Progenitor cell of endocrine pancreas (in vitro differentiated cells): ENCODE measurements at regions not wholly inside any gene's neighbourhood (a gene's known extent, or its start where the extent isn't known, plus 50 kb on each side); places are given as distances from the start of the nearest gene placed in this dataset.
A peak's percentile ranks its signal among the peaks of the same experiment; 100 is the strongest.

Experiments
- DNase-seq: peaks from one replicate; pipeline ENCODE4 v3.0.0; 2021; ENCODE audit warnings: low spot score; ENCODE audit not compliant: unreplicated experiment
- H3K27ac Mint-ChIP-seq: 2 replicates; pipeline ENCODE4 v1.8.0; 2021; ENCODE audit warnings: mild to moderate bottlenecking, moderate library complexity, mixed read lengths
- H3K27me3 Mint-ChIP-seq: 2 replicates; pipeline ENCODE4 v1.8.0; 2021; ENCODE audit warnings: mixed read lengths
- H3K36me3 Mint-ChIP-seq: 2 replicates; pipeline ENCODE4 v1.8.0; 2022; ENCODE audit warnings: mixed read lengths; ENCODE audit not compliant: insufficient read depth
- H3K4me1 Mint-ChIP-seq: 2 replicates; pipeline ENCODE4 v1.8.0; 2021; ENCODE audit warnings: low read depth, mixed read lengths
- H3K4me3 Mint-ChIP-seq: 2 replicates; pipeline ENCODE4 v1.8.0; 2021; ENCODE audit warnings: low read depth, mild to moderate bottlenecking, moderate library complexity, mixed read lengths
- H3K9me3 Mint-ChIP-seq: 2 replicates; pipeline ENCODE4 v1.8.0; 2021; ENCODE audit warnings: low read depth, mixed read lengths
- TF ChIP-seq, protein P1 (sequence below): fragments of 200-600 bp; sonication (generic); IDR thresholded peaks from one replicate; pipeline ENCODE4 v1.5.0; 2021; ENCODE audit warnings: antibody characterized with exemption, mild to moderate bottlenecking; ENCODE audit not compliant: unreplicated experiment

DNA sequence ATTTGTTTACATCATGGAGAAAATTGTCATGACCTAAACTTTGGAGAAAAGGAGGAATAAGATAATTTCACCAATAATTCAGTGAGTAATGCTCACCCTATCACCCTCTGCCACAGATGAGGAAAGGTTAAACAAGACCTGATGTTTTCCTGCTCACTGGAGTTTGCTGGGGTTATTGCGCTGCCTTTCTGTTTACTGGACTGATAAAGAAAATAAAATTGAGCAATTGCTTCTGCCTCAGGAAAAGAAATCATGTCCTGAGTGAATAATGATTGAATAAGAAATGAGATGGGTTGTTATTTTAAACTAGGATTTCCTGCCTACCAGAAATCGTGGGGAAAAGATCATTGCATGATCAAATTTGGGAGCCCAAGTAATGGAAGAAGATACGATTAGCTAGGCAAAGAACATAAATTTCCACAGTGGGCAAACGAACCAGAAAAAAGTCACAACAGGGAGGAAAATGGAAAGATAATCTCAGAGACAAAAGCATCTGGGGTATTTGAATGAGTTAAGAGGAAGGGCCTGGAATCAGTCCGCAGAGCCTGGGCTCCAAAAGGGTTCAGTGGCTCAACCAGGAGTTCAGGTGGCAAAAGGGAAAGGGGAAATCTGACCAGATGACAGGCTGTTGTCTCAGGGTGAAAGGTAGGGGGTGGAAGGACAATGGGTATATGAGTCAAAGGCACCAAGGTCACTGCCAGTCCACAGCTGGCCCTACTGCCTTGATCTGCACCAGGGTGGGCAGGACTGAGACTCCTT, 146.8 kb downstream of the FAM43A start:
- no peak for DNase-seq
- no peak overlapping the region for H3K27ac Mint-ChIP-seq
- no peaks in the 10 kb centered on the region for H3K4me1 Mint-ChIP-seq
- peaks cover 16% of the 10 kb centered on the region for H3K27me3 Mint-ChIP-seq
- TF ChIP-seq, protein P1, sequence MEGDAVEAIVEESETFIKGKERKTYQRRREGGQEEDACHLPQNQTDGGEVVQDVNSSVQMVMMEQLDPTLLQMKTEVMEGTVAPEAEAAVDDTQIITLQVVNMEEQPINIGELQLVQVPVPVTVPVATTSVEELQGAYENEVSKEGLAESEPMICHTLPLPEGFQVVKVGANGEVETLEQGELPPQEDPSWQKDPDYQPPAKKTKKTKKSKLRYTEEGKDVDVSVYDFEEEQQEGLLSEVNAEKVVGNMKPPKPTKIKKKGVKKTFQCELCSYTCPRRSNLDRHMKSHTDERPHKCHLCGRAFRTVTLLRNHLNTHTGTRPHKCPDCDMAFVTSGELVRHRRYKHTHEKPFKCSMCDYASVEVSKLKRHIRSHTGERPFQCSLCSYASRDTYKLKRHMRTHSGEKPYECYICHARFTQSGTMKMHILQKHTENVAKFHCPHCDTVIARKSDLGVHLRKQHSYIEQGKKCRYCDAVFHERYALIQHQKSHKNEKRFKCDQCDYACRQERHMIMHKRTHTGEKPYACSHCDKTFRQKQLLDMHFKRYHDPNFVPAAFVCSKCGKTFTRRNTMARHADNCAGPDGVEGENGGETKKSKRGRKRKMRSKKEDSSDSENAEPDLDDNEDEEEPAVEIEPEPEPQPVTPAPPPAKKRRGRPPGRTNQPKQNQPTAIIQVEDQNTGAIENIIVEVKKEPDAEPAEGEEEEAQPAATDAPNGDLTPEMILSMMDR = no peak
- no peak overlapping the region for H3K4me3 Mint-ChIP-seq
- no peaks in the 10 kb centered on the region for H3K36me3 Mint-ChIP-seq
- H3K9me3 Mint-ChIP-seq = no peaks in the 10 kb centered on the region

DNA sequence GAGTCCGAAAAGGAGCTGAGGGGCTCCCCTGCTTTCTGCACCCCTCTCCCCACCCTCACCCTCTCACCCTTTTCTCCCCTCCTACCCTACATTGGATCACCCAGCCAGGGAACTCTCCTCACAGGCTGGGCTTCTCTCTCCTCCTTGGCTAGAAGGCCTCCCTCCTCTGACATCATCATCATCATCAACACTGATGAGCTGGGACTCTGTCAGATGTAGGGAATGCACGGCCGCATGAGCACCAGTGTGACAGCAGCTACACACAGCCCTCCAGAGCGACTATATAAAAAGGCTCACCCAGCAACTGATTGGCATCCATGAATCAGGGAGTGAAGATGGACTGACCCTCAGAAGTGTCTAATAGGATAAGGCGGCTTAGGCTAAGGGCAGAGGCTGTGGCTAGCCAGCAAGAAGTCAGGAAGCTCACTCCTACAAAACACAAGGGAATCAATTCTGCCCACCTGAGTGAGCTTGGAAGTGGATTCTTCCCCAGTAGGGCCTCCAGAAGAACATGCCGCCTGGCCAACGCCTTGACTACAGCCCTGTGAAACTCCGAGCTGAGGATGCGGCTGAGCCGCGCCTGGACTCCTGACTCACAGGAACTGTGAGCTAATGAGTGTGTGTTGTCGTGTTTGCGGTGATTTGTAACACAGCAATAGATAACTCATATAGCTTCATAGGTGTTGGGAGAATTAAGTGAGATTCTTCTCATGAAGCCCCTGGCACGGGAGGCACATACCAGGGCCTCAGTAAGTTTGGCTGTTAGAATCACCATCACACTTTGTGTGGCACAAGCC, 147.6 kb downstream of the FAM43A start:
- Mint-ChIP-seq H3K9me3 (no peaks in the 10 kb centered on the region), H3K4me3 (no peak overlapping the region), H3K27ac (no peak overlapping the region), H3K36me3 (no peaks in the 10 kb centered on the region), H3K4me1 (no peaks in the 10 kb centered on the region), H3K27me3 (peaks cover 16% of the 10 kb centered on the region)
- DNase-seq = no peak
- TF ChIP-seq, protein P1 = no peak

DNA sequence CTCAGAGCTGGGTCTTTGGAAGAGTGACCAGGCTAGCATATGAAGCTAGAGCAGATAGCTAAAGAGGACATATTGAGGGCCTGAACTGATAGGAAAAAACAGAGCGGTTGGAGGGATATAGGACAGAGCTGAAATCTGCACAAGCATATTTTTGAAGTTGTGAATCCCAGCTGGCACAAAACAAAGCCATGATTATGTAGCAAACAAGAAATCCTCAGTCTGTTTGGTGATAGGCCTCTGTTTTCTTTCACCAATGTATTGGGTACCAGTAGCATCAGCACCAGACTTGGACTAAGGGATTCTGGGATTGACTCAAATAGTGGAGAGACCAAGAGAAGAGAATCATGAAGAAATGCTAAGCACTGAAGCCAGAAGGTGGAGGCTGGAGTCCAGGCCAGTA, 151.0 kb downstream of the FAM43A start:
- H3K4me3 Mint-ChIP-seq = no peak overlapping the region
- TF ChIP-seq, protein P1 = no peak
- H3K9me3 Mint-ChIP-seq = no peaks in the 10 kb centered on the region
- H3K27ac Mint-ChIP-seq = no peak overlapping the region
- no peaks in the 10 kb centered on the region for H3K4me1 Mint-ChIP-seq
- no peak for DNase-seq
- peaks cover 16% of the 10 kb centered on the region for H3K27me3 Mint-ChIP-seq
- no peaks in the 10 kb centered on the region for H3K36me3 Mint-ChIP-seq

DNA sequence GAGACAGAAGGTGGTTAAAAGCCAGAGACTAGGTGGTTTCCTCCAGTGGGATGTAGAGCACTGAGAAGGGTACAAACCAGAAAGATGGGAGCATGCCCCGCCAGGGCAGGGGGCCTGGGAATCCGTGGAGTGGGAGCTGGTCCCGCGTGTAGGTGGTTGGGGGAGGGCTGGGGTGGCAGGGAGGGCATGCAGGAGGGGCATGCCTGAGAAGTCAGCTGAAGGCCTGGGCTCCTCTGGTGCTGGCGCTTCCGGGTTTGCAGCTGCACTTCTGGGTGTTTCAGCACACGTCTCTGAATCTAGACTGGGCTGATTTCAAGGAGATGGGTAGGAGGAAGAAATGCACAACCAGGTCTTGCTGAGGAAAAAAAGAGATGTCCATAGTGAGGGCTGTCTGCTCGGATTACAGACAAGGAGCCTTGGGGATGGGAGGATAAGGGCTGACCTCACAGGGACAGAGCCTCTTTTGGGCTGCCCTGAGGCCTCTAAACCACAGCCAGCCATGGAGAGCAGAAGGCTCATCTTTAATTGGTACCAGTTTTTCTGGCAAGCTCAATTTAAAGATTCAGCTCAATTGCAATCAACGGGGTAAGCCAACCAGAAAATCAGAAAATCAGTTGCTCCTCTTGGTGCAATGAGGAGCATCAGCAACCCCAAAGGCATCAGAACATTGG, 151.9 kb downstream of the FAM43A start:
- H3K27me3 Mint-ChIP-seq = peaks cover 14% of the 10 kb centered on the region
- TF ChIP-seq, protein P1 = no peak
- H3K4me1 Mint-ChIP-seq = no peaks in the 10 kb centered on the region
- peak overlapping the region; percentile 50 for H3K27ac Mint-ChIP-seq
- no peak overlapping the region for H3K4me3 Mint-ChIP-seq
- DNase-seq = no peak
- H3K9me3 Mint-ChIP-seq = no peaks in the 10 kb centered on the region
- H3K36me3 Mint-ChIP-seq = no peaks in the 10 kb centered on the region

DNA sequence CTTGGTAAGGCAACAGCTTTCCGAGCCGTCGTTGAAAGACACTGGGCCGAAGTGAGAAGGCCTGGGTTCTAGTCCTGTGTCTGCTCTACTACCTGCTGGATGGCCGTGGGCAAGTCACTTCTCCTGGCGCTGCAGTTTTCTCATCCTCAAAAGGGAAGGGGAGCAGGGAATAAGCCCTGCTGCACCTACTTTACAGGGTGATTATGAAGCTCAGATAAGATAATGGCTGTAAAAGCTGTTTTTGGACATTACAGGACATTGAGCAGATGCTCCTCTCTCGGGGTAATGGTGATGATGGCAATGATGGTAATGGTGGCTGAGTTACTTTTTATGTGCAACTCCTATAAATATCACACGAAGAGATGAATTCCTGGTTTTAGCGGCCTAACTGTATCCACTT, 152.6 kb downstream of the FAM43A start:
- no peak overlapping the region for H3K4me3 Mint-ChIP-seq
- H3K36me3 Mint-ChIP-seq = no peaks in the 10 kb centered on the region
- H3K4me1 Mint-ChIP-seq = no peaks in the 10 kb centered on the region
- peaks cover 12% of the 10 kb centered on the region for H3K27me3 Mint-ChIP-seq
- no peak for DNase-seq
- H3K9me3 Mint-ChIP-seq = no peaks in the 10 kb centered on the region
- no peak overlapping the region for H3K27ac Mint-ChIP-seq
- TF ChIP-seq, protein P1 = no peak
